ENCODE measurements at regions not wholly inside any gene's neighbourhood (a gene's known extent, or its start where the extent isn't known, plus 50 kb on each side); places are given as distances from the start of the nearest gene placed in this dataset.
"Not testable (repeated sequence)": the region's sequence is repeated elsewhere in the genome, so short reads cannot be mapped to it uniquely, and the experiment has no call there.

- DNase-seq (ENCODE audit: low read depth in 3 of 3), result not testable (repeated sequence)
Observed at GRCh38 chr2:16217741-16218140, 277.4 kb downstream of the MYCN start.

- no peak for DNase-seq (ENCODE audit: low read depth in 3 of 3)
Observed at GRCh38 chr2:16217291-16217690, 276.9 kb downstream of the MYCN start.

GRCh38 chr2:16216558-16216945 lies 276.2 kb downstream of the MYCN start:
- DNase-seq (ENCODE audit: low read depth in 3 of 3), result no peak

GRCh38 chr2:16215902-16216557 lies 275.7 kb downstream of the MYCN start:
- DNase-seq (ENCODE audit: low read depth in 3 of 3), result no peak

- DNase-seq (ENCODE audit: low read depth in 3 of 3), result no peak
Observed at GRCh38 chr2:16214861-16215260, 274.5 kb downstream of the MYCN start.

GRCh38 chr2:16214391-16214790 lies 274.0 kb downstream of the MYCN start:
- DNase-seq (ENCODE audit: low read depth in 3 of 3), result no peak

- DNase-seq (ENCODE audit: low read depth in 3 of 3), result no peak
Observed at GRCh38 chr2:16212321-16212720, 272.0 kb downstream of the MYCN start.

GRCh38 chr2:16211341-16211740 lies 271.0 kb downstream of the MYCN start:
- no peak for DNase-seq (ENCODE audit: low read depth in 3 of 3)

- DNase-seq (ENCODE audit: low read depth in 3 of 3), result no peak
Observed at GRCh38 chr2:16210841-16211240, 270.5 kb downstream of the MYCN start.

- DNase-seq (ENCODE audit: low read depth in 3 of 3), result no peak
Observed at GRCh38 chr2:16209799-16210198, 269.4 kb downstream of the MYCN start.

- no peak for DNase-seq (ENCODE audit: low read depth in 3 of 3)
Observed at GRCh38 chr2:16208921-16209320, 268.6 kb downstream of the MYCN start.

GRCh38 chr2:16208241-16208797 lies 268.0 kb downstream of the MYCN start:
- DNase-seq (ENCODE audit: low read depth in 3 of 3), result no peak

GRCh38 chr2:16207611-16208010 lies 267.3 kb downstream of the MYCN start:
- DNase-seq (ENCODE audit: low read depth in 3 of 3), result no peak

- no peak for DNase-seq (ENCODE audit: low read depth in 3 of 3)
Observed at GRCh38 chr2:16207151-16207550, 266.8 kb downstream of the MYCN start.

GRCh38 chr2:16206191-16206944 lies 266.0 kb downstream of the MYCN start:
- no peak for DNase-seq (ENCODE audit: low read depth in 3 of 3)

- no peak for DNase-seq (ENCODE audit: low read depth in 3 of 3)
Observed at GRCh38 chr2:16205631-16206030, 265.3 kb downstream of the MYCN start.

GRCh38 chr2:16204886-16205620 lies 264.7 kb downstream of the MYCN start:
- no peak for DNase-seq (ENCODE audit: low read depth in 3 of 3)

- no peak for DNase-seq (ENCODE audit: low read depth in 3 of 3)
Observed at GRCh38 chr2:16204251-16204650, 263.9 kb downstream of the MYCN start.

GRCh38 chr2:16203691-16204090 lies 263.3 kb downstream of the MYCN start:
- DNase-seq (ENCODE audit: low read depth in 3 of 3), result no peak

GRCh38 chr2:16203069-16203468 lies 262.7 kb downstream of the MYCN start:
- DNase-seq (ENCODE audit: low read depth in 3 of 3), result no peak

GRCh38 chr2:16202266-16203020 lies 262.1 kb downstream of the MYCN start:
- DNase-seq (ENCODE audit: low read depth in 3 of 3), result no peak

GRCh38 chr2:16201848-16202247 lies 261.5 kb downstream of the MYCN start:
- DNase-seq (ENCODE audit: low read depth in 3 of 3), result no peak
